SK-N-SH (cell line): ENCODE measurements at regions not wholly inside any gene's neighbourhood (a gene's known extent, or its start where the extent isn't known, plus 50 kb on each side); places are given as distances from the start of the nearest gene placed in this dataset.

Experiments
- CTCF ChIA-PET: fragments of 300-600, 350-600 bp; formaldehyde crosslinking; extraction: SDS; loops from one replicate; lab custom pipeline; 2021; lab: Yijun Ruan, JAX
- POLR2A ChIA-PET: fragments of 350-600 bp; sonication (Branson Sonifier 250); formaldehyde crosslinking; extraction: SDS; loops from one replicate; lab custom pipeline; 2020; ENCODE audit warnings: antibody characterized with exemption, inconsistent platforms; lab: Yijun Ruan, JAX
- DNase-seq: peaks from one replicate; pipeline ENCODE4 v3.0.0; 2012
- H2AFZ ChIP-seq: fragments of 200-600 bp; sonication (generic); 2 replicates; pipeline ENCODE4 v1.8.1; 2016; ENCODE audit warnings: antibody characterized with exemption, mild to moderate bottlenecking, low read depth
- H3F3A ChIP-seq: fragments of 200-600 bp; sonication (generic); replicated peaks from 2 replicates; pipeline ENCODE3; 2016; ENCODE audit warnings: antibody characterized with exemption, mild to moderate bottlenecking; ENCODE audit not compliant: insufficient read depth
- H3K27ac ChIP-seq, 2 experiments: fragments of 200-500 bp in 1 of 2; fragments of 200-600 bp in 1 of 2; sonication (Bioruptor generic) in 1 of 2; sonication (generic), shearing (Covaris generic) in 1 of 2; 2 replicates each; pipeline versions ENCODE4 v1.5.1 to v1.6.1; 2014 to 2016; ENCODE audit warnings: low read depth in 2 of 2, inconsistent platforms in 1 of 2, low read length in 1 of 2, mild to moderate bottlenecking in 1 of 2, mixed read lengths in 1 of 2
- H3K27me3 ChIP-seq: fragments of 200-600 bp; sonication (generic), shearing (Covaris generic); 2 replicates; pipeline ENCODE4 v1.6.1; 2016; ENCODE audit warnings: mixed run types; ENCODE audit not compliant: insufficient read depth
- H3K36me3 ChIP-seq, 2 experiments: fragments of 200-500 bp in 1 of 2; fragments of 200-600 bp in 1 of 2; sonication (Bioruptor generic) in 1 of 2; sonication (generic) in 1 of 2; replicated peaks in 1 of 2; 2 replicates each; pipeline versions ENCODE3 to v1.5.1; 2014 to 2016; ENCODE audit warnings: low read length in 1 of 2, mild to moderate bottlenecking in 1 of 2; ENCODE audit not compliant: insufficient read depth in 2 of 2, control insufficient read depth in 1 of 2
- H3K4me1 ChIP-seq, 2 experiments: fragments of 200-500 bp in 1 of 2; fragments of 200-600 bp in 1 of 2; sonication (Bioruptor generic) in 1 of 2; sonication (generic), shearing (Covaris generic) in 1 of 2; 2 replicates each; pipeline versions ENCODE4 v1.5.1 to v1.6.1; 2014 to 2016; ENCODE audit warnings: low read depth in 1 of 2, low read length in 1 of 2, mixed run types in 1 of 2; ENCODE audit not compliant: insufficient read depth in 2 of 2, control insufficient read depth in 1 of 2
- H3K4me2 ChIP-seq: fragments of 200-600 bp; sonication (generic), shearing (Covaris generic); 2 replicates; pipeline ENCODE4 v1.6.1; 2017; ENCODE audit warnings: mixed run types
- H3K4me3 ChIP-seq, 2 experiments: fragments of 200-500 bp in 1 of 2; fragments of 200-600 bp in 1 of 2; sonication (Bioruptor generic) in 1 of 2; sonication (generic), shearing (Covaris generic) in 1 of 2; 2 replicates each; pipeline versions ENCODE4 v1.5.1 to v1.8.1; 2014 to 2016; ENCODE audit warnings: low read depth in 2 of 2, inconsistent platforms in 1 of 2, low read length in 1 of 2, mild to moderate bottlenecking in 1 of 2, mixed read lengths in 1 of 2, moderate library complexity in 1 of 2
- H3K79me2 ChIP-seq: fragments of 200-600 bp; sonication (generic); 2 replicates; pipeline ENCODE4 v1.8.1; 2017; ENCODE audit warnings: mild to moderate bottlenecking; ENCODE audit not compliant: insufficient read depth
- H3K9ac ChIP-seq: fragments of 200-600 bp; sonication (generic); 2 replicates; pipeline ENCODE4 v1.6.1; 2017; ENCODE audit warnings: mixed run types
- H3K9me2 ChIP-seq: fragments of 200-600 bp; sonication (generic); 2 replicates; pipeline ENCODE4 v1.6.1; 2017; ENCODE audit warnings: mixed run types
- H3K9me3 ChIP-seq: fragments of 200-600 bp; sonication (generic); 2 replicates; pipeline ENCODE4 v1.6.1; 2017; ENCODE audit warnings: mixed run types, mild to moderate bottlenecking, moderate library complexity
- H4K20me1 ChIP-seq: fragments of 200-600 bp; sonication (generic); 2 replicates; pipeline ENCODE4 v1.6.1; 2017; ENCODE audit warnings: mild to moderate bottlenecking, mixed run types; ENCODE audit not compliant: insufficient read depth
- CHD2 ChIP-seq: fragments of 150-350 bp; IDR thresholded peaks from 2 replicates; pipeline ENCODE4 v1.6.1; 2018; ENCODE audit warnings: low read length; ENCODE audit not compliant: partially characterized antibody
- ELF1 ChIP-seq: IDR thresholded peaks from 2 replicates; pipeline ENCODE4 v1.4.0; 2012
- EP300 ChIP-seq, 2 experiments: IDR thresholded peaks; 2 replicates each; pipeline versions ENCODE4 v1.4.0 to v1.6.1; 2012; ENCODE audit warnings: borderline replicate concordance in 1 of 2, low read depth in 1 of 2, low read length in 1 of 2
- FOXJ3 ChIP-seq: sonication (generic); formaldehyde crosslinking; IDR thresholded peaks from 2 replicates; pipeline ENCODE4 v1.5.1; 2020; ENCODE audit warnings: mild to moderate bottlenecking, missing genetic modification reagents
- FOXM1 ChIP-seq: IDR thresholded peaks from 2 replicates; pipeline ENCODE4 v1.4.0; 2012; ENCODE audit warnings: low read depth, mild to moderate bottlenecking
- GABPA ChIP-seq: IDR thresholded peaks from 2 replicates; pipeline ENCODE4 v1.4.0; 2012; ENCODE audit warnings: low read depth, mild to moderate bottlenecking
- GATA2 ChIP-seq: sonication (generic); formaldehyde crosslinking; IDR thresholded peaks from 2 replicates; pipeline ENCODE4 v1.5.0; 2020; ENCODE audit warnings: mild to moderate bottlenecking, missing genetic modification reagents
- JUND ChIP-seq: IDR thresholded peaks from 2 replicates; pipeline ENCODE4 v1.4.0; 2012
- MXI1 ChIP-seq: IDR thresholded peaks from 2 replicates; pipeline ENCODE4 v1.6.1; 2012; ENCODE audit warnings: mild to moderate bottlenecking, low read depth, low read length, improper control_type of control experiment
- POLR2AphosphoS5 ChIP-seq: IDR thresholded peaks from 2 replicates; pipeline ENCODE4 v1.6.1; 2012; ENCODE audit warnings: low read depth, low read length
- RCOR1 ChIP-seq: fragments of 150-350 bp; IDR thresholded peaks from 2 replicates; pipeline ENCODE4 v1.6.1; 2017; ENCODE audit warnings: antibody characterized with exemption, low read length
- RFX5 ChIP-seq: IDR thresholded peaks from 2 replicates; pipeline ENCODE4 v1.6.1; 2012; ENCODE audit warnings: mild to moderate bottlenecking, improper control_type of control experiment, low read length
- SMC3 ChIP-seq: IDR thresholded peaks from 2 replicates; pipeline ENCODE4 v1.6.1; 2012; ENCODE audit warnings: low read depth, low read length, improper control_type of control experiment
- TCF12 ChIP-seq: IDR thresholded peaks from 2 replicates; pipeline ENCODE4 v1.4.0; 2012
- USF1 ChIP-seq: IDR thresholded peaks from 2 replicates; pipeline ENCODE4 v1.4.0; 2012; ENCODE audit warnings: low read depth, borderline replicate concordance
- YY1 ChIP-seq: IDR thresholded peaks from 2 replicates; pipeline ENCODE4 v1.4.0; 2012; ENCODE audit warnings: low read depth, mild to moderate bottlenecking
- ZBTB33 ChIP-seq: IDR thresholded peaks from 2 replicates; pipeline ENCODE4 v1.4.0; 2012; ENCODE audit warnings: low read depth, borderline replicate concordance
- WGBS: methylation state at CpG from one replicate; pipeline ENCODE4 v1.1.6; 2017; ENCODE audit warnings: low lambda C conversion rate; 5-methylcytosine and 5-hydroxymethylcytosine counted together
- TF ChIP-seq, protein P1 (sequence below): fragments of 200-600 bp; sonication (generic); IDR thresholded peaks from 2 replicates; pipeline ENCODE4 v1.6.1; 2017; ENCODE audit warnings: antibody characterized with exemption, mild to moderate bottlenecking, moderate library complexity
- TF ChIP-seq, protein P2 (sequence below): fragments of 150-350 bp; IDR thresholded peaks from 2 replicates; pipeline ENCODE4 v1.6.1; 2016; ENCODE audit warnings: mild to moderate bottlenecking, low read depth, low read length
- TF ChIP-seq, protein P3 (sequence below): fragments of 150-350 bp; IDR thresholded peaks from 2 replicates; pipeline ENCODE4 v1.6.1; 2017; ENCODE audit warnings: antibody characterized with exemption, low read length, low read depth, borderline replicate concordance
- TF ChIP-seq, protein P4 (sequence below): IDR thresholded peaks from 2 replicates; pipeline ENCODE4 v1.6.1; 2012; ENCODE audit warnings: mild to moderate bottlenecking, low read depth, low read length, moderate library complexity

DNA sequence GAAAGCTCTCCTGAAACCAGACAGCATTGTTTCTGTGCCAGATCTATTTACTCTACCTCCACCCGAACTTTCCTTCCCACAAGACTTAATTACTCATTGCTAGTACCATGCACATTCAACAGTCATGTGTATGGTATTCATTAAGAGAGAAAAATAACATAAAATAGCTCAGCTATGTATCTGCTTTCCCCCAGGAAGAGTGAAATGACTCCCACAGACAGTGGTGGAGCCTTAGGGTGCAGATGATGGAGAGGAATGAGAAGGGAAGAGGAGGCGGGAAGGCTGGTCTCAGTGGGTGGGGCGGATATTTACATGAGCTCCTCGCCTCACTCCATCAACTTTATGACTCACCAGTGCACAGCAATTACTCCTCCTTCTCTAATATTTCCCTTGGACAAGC, 724.5 kb downstream of the EPHA4 start (continued):
- no peak for TF ChIP-seq TCF12
- no peak for TF ChIP-seq RCOR1
- TF ChIP-seq USF1, result no peak
- no peak for TF ChIP-seq ZBTB33

GRCh38 chr2:220849433-220849832, 722.7 kb downstream of the EPHA4 start:
- POLR2A ChIA-PET, result no interaction called here
- H3K27ac ChIP-seq, result no peak overlapping the region
- no peak overlapping the region for H3K9ac ChIP-seq
- H3K4me2 ChIP-seq, result no peak overlapping the region
- no peaks in the 10 kb centered on the region for H3K79me2 ChIP-seq
- 4% methylated on average over 5 of the region's 5 CpGs for WGBS
- CTCF ChIA-PET, result interaction anchor here (1.2 to 1.8 kb wide), 2 partner anchors 9 to 33 kb away, joined by 3 to 5 read pairs; no protein-coding TSS in a partner anchor
- TF ChIP-seq USF1 (no peak), POLR2AphosphoS5 (no peak), EP300 (IDR thresholded peaks at IDR 0.05; ENCODE audit: borderline replicate concordance in 1 of 2, low read depth in 1 of 2, low read length in 1 of 2) (no peak), TCF12 (no peak), RFX5 (no peak), YY1 (no peak), GATA2 (CRISPR knock-in tag) (no peak), SMC3 (no peak), ELF1 (no peak), MXI1 (no peak), GABPA (no peak), FOXJ3 (CRISPR knock-in tag) (no peak), RCOR1 (no peak), FOXM1 (no peak), JUND (no peak), CHD2 (no peak)
- TF ChIP-seq, protein P1, sequence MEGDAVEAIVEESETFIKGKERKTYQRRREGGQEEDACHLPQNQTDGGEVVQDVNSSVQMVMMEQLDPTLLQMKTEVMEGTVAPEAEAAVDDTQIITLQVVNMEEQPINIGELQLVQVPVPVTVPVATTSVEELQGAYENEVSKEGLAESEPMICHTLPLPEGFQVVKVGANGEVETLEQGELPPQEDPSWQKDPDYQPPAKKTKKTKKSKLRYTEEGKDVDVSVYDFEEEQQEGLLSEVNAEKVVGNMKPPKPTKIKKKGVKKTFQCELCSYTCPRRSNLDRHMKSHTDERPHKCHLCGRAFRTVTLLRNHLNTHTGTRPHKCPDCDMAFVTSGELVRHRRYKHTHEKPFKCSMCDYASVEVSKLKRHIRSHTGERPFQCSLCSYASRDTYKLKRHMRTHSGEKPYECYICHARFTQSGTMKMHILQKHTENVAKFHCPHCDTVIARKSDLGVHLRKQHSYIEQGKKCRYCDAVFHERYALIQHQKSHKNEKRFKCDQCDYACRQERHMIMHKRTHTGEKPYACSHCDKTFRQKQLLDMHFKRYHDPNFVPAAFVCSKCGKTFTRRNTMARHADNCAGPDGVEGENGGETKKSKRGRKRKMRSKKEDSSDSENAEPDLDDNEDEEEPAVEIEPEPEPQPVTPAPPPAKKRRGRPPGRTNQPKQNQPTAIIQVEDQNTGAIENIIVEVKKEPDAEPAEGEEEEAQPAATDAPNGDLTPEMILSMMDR, result no peak
- TF ChIP-seq, protein P2, sequence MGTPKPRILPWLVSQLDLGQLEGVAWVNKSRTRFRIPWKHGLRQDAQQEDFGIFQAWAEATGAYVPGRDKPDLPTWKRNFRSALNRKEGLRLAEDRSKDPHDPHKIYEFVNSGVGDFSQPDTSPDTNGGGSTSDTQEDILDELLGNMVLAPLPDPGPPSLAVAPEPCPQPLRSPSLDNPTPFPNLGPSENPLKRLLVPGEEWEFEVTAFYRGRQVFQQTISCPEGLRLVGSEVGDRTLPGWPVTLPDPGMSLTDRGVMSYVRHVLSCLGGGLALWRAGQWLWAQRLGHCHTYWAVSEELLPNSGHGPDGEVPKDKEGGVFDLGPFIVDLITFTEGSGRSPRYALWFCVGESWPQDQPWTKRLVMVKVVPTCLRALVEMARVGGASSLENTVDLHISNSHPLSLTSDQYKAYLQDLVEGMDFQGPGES, result no peak
- TF ChIP-seq, protein P3, sequence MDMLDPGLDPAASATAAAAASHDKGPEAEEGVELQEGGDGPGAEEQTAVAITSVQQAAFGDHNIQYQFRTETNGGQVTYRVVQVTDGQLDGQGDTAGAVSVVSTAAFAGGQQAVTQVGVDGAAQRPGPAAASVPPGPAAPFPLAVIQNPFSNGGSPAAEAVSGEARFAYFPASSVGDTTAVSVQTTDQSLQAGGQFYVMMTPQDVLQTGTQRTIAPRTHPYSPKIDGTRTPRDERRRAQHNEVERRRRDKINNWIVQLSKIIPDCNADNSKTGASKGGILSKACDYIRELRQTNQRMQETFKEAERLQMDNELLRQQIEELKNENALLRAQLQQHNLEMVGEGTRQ, result no peak
- TF ChIP-seq, protein P4, sequence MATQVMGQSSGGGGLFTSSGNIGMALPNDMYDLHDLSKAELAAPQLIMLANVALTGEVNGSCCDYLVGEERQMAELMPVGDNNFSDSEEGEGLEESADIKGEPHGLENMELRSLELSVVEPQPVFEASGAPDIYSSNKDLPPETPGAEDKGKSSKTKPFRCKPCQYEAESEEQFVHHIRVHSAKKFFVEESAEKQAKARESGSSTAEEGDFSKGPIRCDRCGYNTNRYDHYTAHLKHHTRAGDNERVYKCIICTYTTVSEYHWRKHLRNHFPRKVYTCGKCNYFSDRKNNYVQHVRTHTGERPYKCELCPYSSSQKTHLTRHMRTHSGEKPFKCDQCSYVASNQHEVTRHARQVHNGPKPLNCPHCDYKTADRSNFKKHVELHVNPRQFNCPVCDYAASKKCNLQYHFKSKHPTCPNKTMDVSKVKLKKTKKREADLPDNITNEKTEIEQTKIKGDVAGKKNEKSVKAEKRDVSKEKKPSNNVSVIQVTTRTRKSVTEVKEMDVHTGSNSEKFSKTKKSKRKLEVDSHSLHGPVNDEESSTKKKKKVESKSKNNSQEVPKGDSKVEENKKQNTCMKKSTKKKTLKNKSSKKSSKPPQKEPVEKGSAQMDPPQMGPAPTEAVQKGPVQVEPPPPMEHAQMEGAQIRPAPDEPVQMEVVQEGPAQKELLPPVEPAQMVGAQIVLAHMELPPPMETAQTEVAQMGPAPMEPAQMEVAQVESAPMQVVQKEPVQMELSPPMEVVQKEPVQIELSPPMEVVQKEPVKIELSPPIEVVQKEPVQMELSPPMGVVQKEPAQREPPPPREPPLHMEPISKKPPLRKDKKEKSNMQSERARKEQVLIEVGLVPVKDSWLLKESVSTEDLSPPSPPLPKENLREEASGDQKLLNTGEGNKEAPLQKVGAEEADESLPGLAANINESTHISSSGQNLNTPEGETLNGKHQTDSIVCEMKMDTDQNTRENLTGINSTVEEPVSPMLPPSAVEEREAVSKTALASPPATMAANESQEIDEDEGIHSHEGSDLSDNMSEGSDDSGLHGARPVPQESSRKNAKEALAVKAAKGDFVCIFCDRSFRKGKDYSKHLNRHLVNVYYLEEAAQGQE, result no peak
- H3K9me3 ChIP-seq, result no peaks in the 10 kb centered on the region
- H3K27me3 ChIP-seq, result no peaks in the 10 kb centered on the region
- no peak overlapping the region for H3K4me3 ChIP-seq
- H3F3A ChIP-seq, result peaks cover 10% of the 10 kb centered on the region
- H3K36me3 ChIP-seq, result no peaks in the 10 kb centered on the region
- H2AFZ ChIP-seq, result no peak overlapping the region
- no peaks in the 10 kb centered on the region for H4K20me1 ChIP-seq
- no peaks in the 10 kb centered on the region for H3K4me1 ChIP-seq
- no peaks in the 10 kb centered on the region for H3K9me2 ChIP-seq
- DNase-seq, result no peak
